GM12878 (cell line): ENCODE measurements at regions not wholly inside any gene's neighbourhood (a gene's known extent, or its start where the extent isn't known, plus 50 kb on each side); places are given as distances from the start of the nearest gene placed in this dataset.

Experiments
- CEBPB ChIP-seq, 2 experiments: fragments of 150-350 bp in 1 of 2; IDR thresholded peaks; 2 replicates each; pipeline ENCODE4 v1.6.1; 2012 to 2014; ENCODE audit warnings: low read depth in 2 of 2, low read length in 2 of 2, borderline replicate concordance in 1 of 2, inconsistent platforms in 1 of 2
- CTCF ChIP-seq, 3 experiments: IDR thresholded peaks in 2 of 3; conservative IDR thresholded peaks in 1 of 3; 2 replicates each; pipeline ENCODE4 v1.5.1; 2011; ENCODE audit warnings: low read depth in 3 of 3, low read length in 3 of 3, mild to moderate bottlenecking in 3 of 3, control low read depth in 2 of 3, moderate library complexity in 2 of 3, inconsistent platforms in 1 of 3, mixed read lengths in 1 of 3; ENCODE audit not compliant: control insufficient read depth in 2 of 3, insufficient read depth in 1 of 3; ENCODE audit errors: extremely low read depth in 1 of 3
- EP300 ChIP-seq, 2 experiments: fragments of 150-350 bp in 1 of 2; IDR thresholded peaks; 2 replicates each; pipeline ENCODE4 v1.6.1; 2011 to 2012; ENCODE audit warnings: low read depth in 2 of 2, low read length in 2 of 2, borderline replicate concordance in 1 of 2, improper control_type of control experiment in 1 of 2, inconsistent platforms in 1 of 2; ENCODE audit not compliant: control insufficient read depth in 1 of 2
- JUNB ChIP-seq: IDR thresholded peaks from 2 replicates; pipeline ENCODE4 v1.6.1; 2016; ENCODE audit warnings: antibody characterized with exemption, mild to moderate bottlenecking
- MAX ChIP-seq: IDR thresholded peaks from 2 replicates; pipeline ENCODE4 v1.6.1; 2012; ENCODE audit warnings: low read depth, low read length, improper control_type of control experiment
- RCOR1 ChIP-seq: conservative IDR thresholded peaks from 2 replicates; pipeline ENCODE4 v1.6.1; 2012; ENCODE audit warnings: low read depth, low read length, improper control_type of control experiment
- SMARCA5 ChIP-seq: fragments of 450-650 bp; IDR thresholded peaks from 2 replicates; pipeline ENCODE4 v1.6.1; 2017; ENCODE audit warnings: mild to moderate bottlenecking
- SP1 ChIP-seq: IDR thresholded peaks from one replicate; pipeline ENCODE4 v1.6.1; 2011; ENCODE audit warnings: low read depth, low read length
- TAF1 ChIP-seq: IDR thresholded peaks from 2 replicates; pipeline ENCODE4 v1.6.1; 2011; ENCODE audit warnings: mild to moderate bottlenecking, low read depth, low read length, borderline replicate concordance
- TCF7 ChIP-seq: IDR thresholded peaks from 2 replicates; pipeline ENCODE4 v1.6.1; 2014; ENCODE audit warnings: antibody characterized with exemption, borderline replicate concordance

GRCh38 chr3:178350763-178351162 lies 185.5 kb upstream of the KCNMB2 start:
- no peak for TF ChIP-seq CEBPB (IDR thresholded peaks at IDR 0.05; ENCODE audit: borderline replicate concordance in 1 of 2, low read depth in 2 of 2, low read length in 2 of 2)
- no peak for TF ChIP-seq EP300 (IDR thresholded peaks at IDR 0.05; ENCODE audit: borderline replicate concordance in 1 of 2, control insufficient read depth in 1 of 2, low read depth in 2 of 2, low read length in 2 of 2)
- TF ChIP-seq TCF7 = no peak
- no peak for TF ChIP-seq JUNB
- TF ChIP-seq SMARCA5 = no peak
- no peak for TF ChIP-seq TAF1
- no peak for TF ChIP-seq RCOR1
- TF ChIP-seq MAX = no peak
- no peak for TF ChIP-seq CTCF (IDR thresholded peaks at IDR 0.05 in 2 of 3, conservative IDR thresholded peaks at IDR 0.05 in 1 of 3; ENCODE audit: control insufficient read depth in 2 of 3, extremely low read depth in 1 of 3, insufficient read depth in 1 of 3, low read depth in 3 of 3, low read length in 3 of 3)
- no peak for TF ChIP-seq SP1
